HEK293 (cell line): ENCODE measurements at regions not wholly inside any gene's neighbourhood (a gene's known extent, or its start where the extent isn't known, plus 50 kb on each side); places are given as distances from the start of the nearest gene placed in this dataset.
"Not testable (repeated sequence)": the region's sequence is repeated elsewhere in the genome, so short reads cannot be mapped to it uniquely, and the experiment has no call there.

Experiments used
- CTCF ChIA-PET: fragments of 350-600 bp; formaldehyde crosslinking; extraction: SDS; loops from one replicate; lab custom pipeline; 2021; ENCODE audit warnings: antibody characterized with exemption; lab: Yijun Ruan, JAX
- POLR2A ChIA-PET: fragments of 300-600 bp; formaldehyde crosslinking; extraction: SDS; loops from one replicate; lab custom pipeline; 2020; ENCODE audit warnings: antibody characterized with exemption, inconsistent platforms; lab: Yijun Ruan, JAX
- H3K27ac ChIP-seq: fragments of 200-500 bp; sonication (Bioruptor generic); 2 replicates; pipeline ENCODE4 v1.5.1; 2014; ENCODE audit warnings: low read depth, low read length, control low read depth, inconsistent platforms; ENCODE audit errors: extremely low read depth
- H3K36me3 ChIP-seq, 2 experiments: fragments of 200-500 bp in 1 of 2; sonication (Bioruptor generic) in 1 of 2; 1 replicate in 1 of 2; 2 replicates in 1 of 2; pipeline ENCODE4 v1.5.1; 2014 to 2017; ENCODE audit warnings: inconsistent platforms in 2 of 2, low read length in 2 of 2; ENCODE audit not compliant: control insufficient read depth in 2 of 2, insufficient read depth in 1 of 2
- H3K4me1 ChIP-seq: fragments of 200-500 bp; sonication (Bioruptor generic); 2 replicates; pipeline ENCODE4 v1.5.1; 2014; ENCODE audit warnings: mild to moderate bottlenecking, low read length, inconsistent platforms; ENCODE audit not compliant: control insufficient read depth, insufficient read depth
- H3K4me3 ChIP-seq: 2 replicates; pipeline ENCODE4 v1.5.1; 2011; ENCODE audit warnings: low read depth, mild to moderate bottlenecking, control low read depth, low read length, moderate library complexity
- H3K9me3 ChIP-seq: fragments of 200-500 bp; sonication (Bioruptor generic); 2 replicates; pipeline ENCODE4 v1.5.1; 2014; ENCODE audit warnings: low read depth, low read length, inconsistent platforms; ENCODE audit not compliant: control insufficient read depth, insufficient read depth
- AEBP2 ChIP-seq: fragments of 450-650 bp; formaldehyde crosslinking; IDR thresholded peaks from 2 replicates; pipeline ENCODE4 v1.5.1; 2016; ENCODE audit warnings: missing biosample characterization, missing genetic modification characterization, borderline replicate concordance
- HIC1 ChIP-seq: fragments of 450-650 bp; formaldehyde crosslinking; IDR thresholded peaks from 2 replicates; pipeline ENCODE4 v1.5.1; 2016; ENCODE audit warnings: missing biosample characterization, missing genetic modification characterization
- HOXA7 ChIP-seq: sonication (generic); formaldehyde crosslinking; IDR thresholded peaks from 2 replicates; pipeline ENCODE4 v1.8.1; 2022; ENCODE audit warnings: missing genetic modification reagents, borderline replicate concordance
- HOXD13 ChIP-seq: sonication (generic); formaldehyde crosslinking; IDR thresholded peaks from 2 replicates; pipeline ENCODE4 v1.8.0; 2022; ENCODE audit warnings: missing genetic modification reagents, borderline replicate concordance
- KLF7 ChIP-seq: fragments of 450-650 bp; formaldehyde crosslinking; IDR thresholded peaks from 2 replicates; pipeline ENCODE4 v1.5.1; 2016; ENCODE audit warnings: missing biosample characterization, missing genetic modification characterization, borderline replicate concordance
- KLF9 ChIP-seq: fragments of 450-650 bp; formaldehyde crosslinking; IDR thresholded peaks from 2 replicates; pipeline ENCODE4 v1.5.1; 2016; ENCODE audit warnings: missing biosample characterization, missing genetic modification characterization, low read depth
- RBAK ChIP-seq: fragments of 450-650 bp; formaldehyde crosslinking; IDR thresholded peaks from 2 replicates; pipeline ENCODE4 v1.5.1; 2016; ENCODE audit warnings: missing biosample characterization, missing genetic modification characterization
- TSHZ1 ChIP-seq: fragments of 450-650 bp; formaldehyde crosslinking; IDR thresholded peaks from 2 replicates; pipeline ENCODE4 v1.5.1; 2016; ENCODE audit warnings: missing biosample characterization, missing genetic modification characterization, borderline replicate concordance
- ZBTB48 ChIP-seq: fragments of 450-650 bp; formaldehyde crosslinking; IDR thresholded peaks from 2 replicates; pipeline ENCODE4 v1.5.1; 2016; ENCODE audit warnings: missing biosample characterization, missing genetic modification characterization
- ZFP41 ChIP-seq: fragments of 450-650 bp; formaldehyde crosslinking; IDR thresholded peaks from 2 replicates; pipeline ENCODE4 v1.5.1; 2016; ENCODE audit warnings: missing biosample characterization, missing genetic modification characterization, borderline replicate concordance
- ZFP69B ChIP-seq: fragments of 450-650 bp; formaldehyde crosslinking; IDR thresholded peaks from 2 replicates; pipeline ENCODE4 v1.5.1; 2016; ENCODE audit warnings: missing biosample characterization, missing genetic modification characterization
- ZNF169 ChIP-seq: fragments of 450-650 bp; formaldehyde crosslinking; IDR thresholded peaks from 2 replicates; pipeline ENCODE4 v1.5.1; 2016; ENCODE audit warnings: missing biosample characterization, missing genetic modification characterization
- ZNF184 ChIP-seq: fragments of 450-650 bp; IDR thresholded peaks from 2 replicates; pipeline ENCODE4 v1.5.1; 2018; ENCODE audit warnings: missing biosample characterization, mild to moderate bottlenecking, missing genetic modification characterization
- ZNF202 ChIP-seq: fragments of 450-650 bp; formaldehyde crosslinking; IDR thresholded peaks from 2 replicates; pipeline ENCODE4 v1.5.1; 2016; ENCODE audit warnings: missing biosample characterization, missing genetic modification characterization, borderline replicate concordance
- ZNF214 ChIP-seq: fragments of 450-650 bp; formaldehyde crosslinking; IDR thresholded peaks from 2 replicates; pipeline ENCODE4 v1.5.1; 2017; ENCODE audit warnings: missing biosample characterization, mild to moderate bottlenecking, missing genetic modification characterization, borderline replicate concordance
- ZNF350 ChIP-seq: fragments of 450-650 bp; formaldehyde crosslinking; IDR thresholded peaks from 2 replicates; pipeline ENCODE4 v1.5.0; 2017; ENCODE audit warnings: missing biosample characterization, mild to moderate bottlenecking, missing genetic modification characterization
- ZNF423 ChIP-seq: fragments of 450-650 bp; formaldehyde crosslinking; IDR thresholded peaks from 2 replicates; pipeline ENCODE4 v1.5.1; 2016; ENCODE audit warnings: missing biosample characterization, missing genetic modification characterization
- ZNF501 ChIP-seq: fragments of 450-650 bp; formaldehyde crosslinking; IDR thresholded peaks from 2 replicates; pipeline ENCODE4 v1.5.1; 2016; ENCODE audit warnings: missing biosample characterization, missing genetic modification characterization
- ZNF521 ChIP-seq: fragments of 450-650 bp; formaldehyde crosslinking; IDR thresholded peaks from 2 replicates; pipeline ENCODE4 v1.5.1; 2017; ENCODE audit warnings: missing biosample characterization, mild to moderate bottlenecking, missing genetic modification characterization
- ZNF629 ChIP-seq: fragments of 450-650 bp; formaldehyde crosslinking; IDR thresholded peaks from 2 replicates; pipeline ENCODE4 v1.5.1; 2017; ENCODE audit warnings: missing biosample characterization, missing genetic modification characterization
- ZNF777 ChIP-seq: fragments of 450-650 bp; formaldehyde crosslinking; IDR thresholded peaks from 2 replicates; pipeline ENCODE4 v1.5.1; 2017; ENCODE audit warnings: missing biosample characterization, missing genetic modification characterization, borderline replicate concordance

- TF ChIP-seq HOXA7 = no peak
These were observed 164.8 kb upstream of the NRXN3 start (continued) for GRCh38 chr14:78005325-78005724.

GRCh38 chr14:78007160-78007559 is 163.0 kb upstream of the NRXN3 start:
- no peak overlapping the region for H3K27ac ChIP-seq
- POLR2A ChIA-PET = no interaction called here
- no peaks in the 10 kb centered on the region for H3K36me3 ChIP-seq
- CTCF ChIA-PET = interaction anchor here (0.6 kb wide), 1 partner anchor 344 kb away, joined by 4 read pairs; no protein-coding TSS in a partner anchor
- no peaks in the 10 kb centered on the region for H3K9me3 ChIP-seq
- H3K4me3 ChIP-seq = no peak overlapping the region
- TF ChIP-seq ZNF350 = no peak
- TF ChIP-seq AEBP2 (tag by site-specific recombination) = no peak
- TF ChIP-seq ZNF169 (tag by site-specific recombination) = no peak
- TF ChIP-seq ZNF423 = no peak
- TF ChIP-seq HIC1 (tag by site-specific recombination) = no peak
- TF ChIP-seq ZNF777 (tag by site-specific recombination) = no peak
- TF ChIP-seq KLF7 (tag by site-specific recombination) = no peak
- TF ChIP-seq ZNF202 (tag by site-specific recombination) = no peak
- no peak for TF ChIP-seq RBAK
- no peak for TF ChIP-seq HOXD13 (CRISPR knock-in tag)
- TF ChIP-seq TSHZ1 (tag by site-specific recombination) = no peak
- TF ChIP-seq ZNF184 (tag by site-specific recombination) = no peak
- no peak for TF ChIP-seq ZNF214 (tag by site-specific recombination)
- no peaks in the 10 kb centered on the region for H3K4me1 ChIP-seq

GRCh38 chr14:78010688-78011087 is 159.5 kb upstream of the NRXN3 start:
- H3K4me3 ChIP-seq = no peak overlapping the region

GRCh38 chr14:78013911-78014310 is 156.3 kb upstream of the NRXN3 start:
- CTCF ChIA-PET = interaction anchor here (0.6 kb wide), 1 partner anchor 553 kb away, joined by 4 read pairs; no protein-coding TSS in a partner anchor
- H3K36me3 ChIP-seq, H3K4me1 ChIP-seq, H3K4me3 ChIP-seq, H3K9me3 ChIP-seq, POLR2A ChIA-PET, H3K27ac ChIP-seq: not testable (repeated sequence)

More at GRCh38 chr14:78010688-78011087, 159.5 kb upstream of the NRXN3 start:
- Histone ChIP-seq H3K36me3 (no peaks in the 10 kb centered on the region), H3K27ac (no peak overlapping the region), H3K4me1 (no peaks in the 10 kb centered on the region), H3K9me3 (no peaks in the 10 kb centered on the region)
- POLR2A ChIA-PET = no interaction called here
- TF ChIP-seq ZBTB48 (tag by site-specific recombination) (no peak), ZNF629 (tag by site-specific recombination) (no peak), KLF9 (tag by site-specific recombination) (no peak), ZFP41 (tag by site-specific recombination) (no peak), ZNF521 (no peak), ZNF501 (tag by site-specific recombination) (no peak), ZFP69B (tag by site-specific recombination) (no peak)
- CTCF ChIA-PET = interaction anchor here (0.8 kb wide), 1 partner anchor 1553 kb away, joined by 4 read pairs; no protein-coding TSS in a partner anchor
